Keratinocyte (primary cell): ENCODE measurements at regions not wholly inside any gene's neighbourhood (a gene's known extent, or its start where the extent isn't known, plus 50 kb on each side); places are given as distances from the start of the nearest gene placed in this dataset.

Experiments used
- DNase-seq: peaks from one replicate; pipeline ENCODE4 v3.0.0-alpha.2; 2011; ENCODE audit warnings: low read depth, missing footprints, low spot score
- FAIRE-seq: peaks from 2 replicates; lab custom pipeline; 2011; peaks lifted over from hg19 to GRCh38; lab: Jason Lieb, UNC
- H2AFZ ChIP-seq: 2 replicates; pipeline ENCODE4 v1.6.0; 2012; ENCODE audit warnings: low read length, control low read depth, inconsistent platforms; ENCODE audit not compliant: control insufficient read depth
- H3K27ac ChIP-seq: 2 replicates; pipeline ENCODE4 v1.5.1; 2011; ENCODE audit warnings: low read length; ENCODE audit not compliant: control insufficient read depth, insufficient read depth
- H3K27me3 ChIP-seq: 3 replicates; pipeline ENCODE4 v1.6.0; 2011; ENCODE audit warnings: low read length; ENCODE audit not compliant: control insufficient read depth, insufficient read depth; ENCODE audit errors: extremely low read depth
- H3K36me3 ChIP-seq, 2 experiments: 2 replicates in 1 of 2; 3 replicates in 1 of 2; pipeline ENCODE4 v1.5.1; 2011; ENCODE audit warnings: low read length in 2 of 2, mild to moderate bottlenecking in 1 of 2; ENCODE audit not compliant: control insufficient read depth in 2 of 2, insufficient read depth in 2 of 2; ENCODE audit errors: extremely low read depth in 1 of 2
- H3K4me1 ChIP-seq: 3 replicates; pipeline ENCODE4 v1.5.1; 2011; ENCODE audit warnings: low read length; ENCODE audit not compliant: control insufficient read depth, insufficient read depth; ENCODE audit errors: extremely low read depth
- H3K4me2 ChIP-seq: 3 replicates; pipeline ENCODE4 v1.6.0; 2011; ENCODE audit warnings: low read depth, low read length; ENCODE audit not compliant: control insufficient read depth, insufficient read depth; ENCODE audit errors: extremely low read depth
- H3K4me3 ChIP-seq, 3 experiments: fragments of 200-600 bp in 1 of 3; sonication (generic) in 1 of 3; 2 replicates in 2 of 3; 3 replicates in 1 of 3; pipeline ENCODE4 v1.5.1; 2011 to 2016; ENCODE audit warnings: low read length in 3 of 3, mild to moderate bottlenecking in 3 of 3, control low read depth in 2 of 3, inconsistent platforms in 1 of 3, low read depth in 1 of 3, mixed read lengths in 1 of 3, mixed run types in 1 of 3, moderate library complexity in 1 of 3; ENCODE audit not compliant: control insufficient read depth in 2 of 3, insufficient read depth in 2 of 3; ENCODE audit errors: extremely low read depth in 1 of 3
- H3K79me2 ChIP-seq: 2 replicates; pipeline ENCODE4 v1.6.0; 2012; ENCODE audit warnings: low read length; ENCODE audit not compliant: control insufficient read depth, insufficient read depth
- H3K9ac ChIP-seq: 3 replicates; pipeline ENCODE4 v1.6.0; 2011; ENCODE audit warnings: low read length; ENCODE audit not compliant: control insufficient read depth, insufficient read depth; ENCODE audit errors: extremely low read depth
- H3K9me1 ChIP-seq: 3 replicates; pipeline ENCODE4 v1.6.0; 2011; ENCODE audit warnings: low read length; ENCODE audit not compliant: control insufficient read depth, insufficient read depth; ENCODE audit errors: extremely low read depth
- H3K9me3 ChIP-seq: 2 replicates; pipeline ENCODE4 v1.5.1; 2012; ENCODE audit warnings: low read depth, low read length; ENCODE audit not compliant: control insufficient read depth
- H4K20me1 ChIP-seq: 3 replicates; pipeline ENCODE4 v1.6.0; 2011; ENCODE audit warnings: low read length; ENCODE audit not compliant: control insufficient read depth, insufficient read depth; ENCODE audit errors: extremely low read depth
- EZH2 ChIP-seq: IDR thresholded peaks from one replicate; pipeline ENCODE4 v1.6.1; 2012; ENCODE audit warnings: inconsistent platforms, mild to moderate bottlenecking, low read length, moderate library complexity
- dilution Hi-C: fragments of 300-500 bp; cut with MboI; formaldehyde crosslinking; loops from one replicate; pipeline ENCODE4 v1.7.0; 2020; ENCODE audit warnings: low sequenced_read_pairs; ENCODE audit not compliant: extremely low pct_ligation_motif_present
- TF ChIP-seq, protein P1 (sequence below), 3 experiments: IDR thresholded peaks in 1 of 3; conservative IDR thresholded peaks in 1 of 3; optimal IDR thresholded peaks in 1 of 3; 2 replicates in 2 of 3; 3 replicates in 1 of 3; pipeline versions ENCODE3 to v1.5.1; 2011; ENCODE audit warnings: low read length in 3 of 3, mild to moderate bottlenecking in 3 of 3, moderate library complexity in 2 of 3, control low read depth in 1 of 3, inconsistent platforms in 1 of 3; ENCODE audit not compliant: insufficient read depth in 2 of 3; ENCODE audit errors: extremely low read depth in 1 of 3

DNA sequence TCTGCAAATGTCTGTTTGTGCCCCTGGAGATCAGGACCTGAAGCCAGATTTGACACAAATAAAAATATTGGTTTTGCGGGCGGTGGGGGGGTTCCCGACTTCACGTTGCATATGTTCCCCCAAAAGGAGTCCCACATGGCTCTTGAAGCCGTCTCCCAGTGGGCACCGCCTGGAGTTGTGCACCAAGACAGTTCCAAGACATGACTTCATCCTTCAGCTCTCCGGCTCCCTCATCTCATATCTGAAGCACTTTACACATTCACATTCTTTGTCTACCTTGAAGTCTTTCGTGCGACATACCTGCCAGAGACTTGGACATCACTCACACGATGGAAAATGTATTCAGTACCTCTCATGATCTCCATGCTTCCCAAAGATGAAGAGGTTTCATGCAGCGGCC is 362.8 kb upstream of the FOXK1 start:
- no peak for DNase-seq
- dilution Hi-C loops, result no loop called here
- FAIRE-seq, result no peak
- Histone ChIP-seq H3K9me3 (no peaks in the 10 kb centered on the region), H3K4me1 (no peaks in the 10 kb centered on the region), H2AFZ (no peak overlapping the region), H3K79me2 (no peaks in the 10 kb centered on the region), H3K27ac (no peak overlapping the region), H4K20me1 (no peaks in the 10 kb centered on the region), H3K9ac (no peak overlapping the region), H3K4me2 (no peak overlapping the region), H3K9me1 (no peaks in the 10 kb centered on the region), H3K27me3 (no peaks in the 10 kb centered on the region), H3K4me3 (no peak overlapping the region), H3K36me3 (no peaks in the 10 kb centered on the region)
- TF ChIP-seq, protein P1, sequence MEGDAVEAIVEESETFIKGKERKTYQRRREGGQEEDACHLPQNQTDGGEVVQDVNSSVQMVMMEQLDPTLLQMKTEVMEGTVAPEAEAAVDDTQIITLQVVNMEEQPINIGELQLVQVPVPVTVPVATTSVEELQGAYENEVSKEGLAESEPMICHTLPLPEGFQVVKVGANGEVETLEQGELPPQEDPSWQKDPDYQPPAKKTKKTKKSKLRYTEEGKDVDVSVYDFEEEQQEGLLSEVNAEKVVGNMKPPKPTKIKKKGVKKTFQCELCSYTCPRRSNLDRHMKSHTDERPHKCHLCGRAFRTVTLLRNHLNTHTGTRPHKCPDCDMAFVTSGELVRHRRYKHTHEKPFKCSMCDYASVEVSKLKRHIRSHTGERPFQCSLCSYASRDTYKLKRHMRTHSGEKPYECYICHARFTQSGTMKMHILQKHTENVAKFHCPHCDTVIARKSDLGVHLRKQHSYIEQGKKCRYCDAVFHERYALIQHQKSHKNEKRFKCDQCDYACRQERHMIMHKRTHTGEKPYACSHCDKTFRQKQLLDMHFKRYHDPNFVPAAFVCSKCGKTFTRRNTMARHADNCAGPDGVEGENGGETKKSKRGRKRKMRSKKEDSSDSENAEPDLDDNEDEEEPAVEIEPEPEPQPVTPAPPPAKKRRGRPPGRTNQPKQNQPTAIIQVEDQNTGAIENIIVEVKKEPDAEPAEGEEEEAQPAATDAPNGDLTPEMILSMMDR (optimal IDR thresholded peaks at IDR 0.05 in 1 of 3, IDR thresholded peaks at IDR 0.05 in 1 of 3, conservative IDR thresholded peaks at IDR 0.05 in 1 of 3; ENCODE audit: extremely low read depth in 1 of 3, insufficient read depth in 2 of 3, low read length in 3 of 3), result no peak
- no peak for TF ChIP-seq EZH2

DNA sequence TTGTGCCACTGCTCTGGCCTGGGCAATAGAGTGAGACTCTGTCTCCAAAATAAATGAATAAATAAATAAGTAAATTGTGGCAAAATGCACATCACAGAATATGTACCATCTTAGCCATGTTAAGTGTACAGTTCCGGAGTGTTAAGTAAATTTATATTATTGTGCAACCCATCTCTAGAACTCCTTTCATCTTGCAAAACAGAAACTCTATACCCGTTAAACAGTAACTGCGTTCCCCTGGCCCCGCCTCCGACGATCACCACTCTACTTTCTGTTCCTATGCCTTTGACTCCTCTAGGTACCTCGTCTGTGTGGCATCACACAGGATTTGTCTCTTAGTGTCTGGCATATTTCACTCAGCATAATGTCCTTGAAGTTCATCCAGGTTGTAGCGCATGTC is 356.4 kb upstream of the FOXK1 start:
- Histone ChIP-seq H3K9me3 (no peaks in the 10 kb centered on the region), H3K4me3 (no peak overlapping the region), H4K20me1 (no peaks in the 10 kb centered on the region), H3K36me3 (no peaks in the 10 kb centered on the region), H3K4me1 (no peaks in the 10 kb centered on the region), H3K9me1 (no peaks in the 10 kb centered on the region), H3K4me2 (no peak overlapping the region), H3K27ac (no peak overlapping the region), H3K27me3 (no peaks in the 10 kb centered on the region), H2AFZ (no peak overlapping the region), H3K9ac (no peak overlapping the region), H3K79me2 (no peaks in the 10 kb centered on the region)
- DNase-seq (no peak), FAIRE-seq (no peak)
- dilution Hi-C loops, result no loop called here
- TF ChIP-seq EZH2, result no peak
- TF ChIP-seq, protein P1 (optimal IDR thresholded peaks at IDR 0.05 in 1 of 3, IDR thresholded peaks at IDR 0.05 in 1 of 3, conservative IDR thresholded peaks at IDR 0.05 in 1 of 3; ENCODE audit: extremely low read depth in 1 of 3, insufficient read depth in 2 of 3, low read length in 3 of 3), result no peak
